Anterior cingulate cortex (tissue), 58 donors: ENCODE measurements at regions not wholly inside any gene's neighbourhood (a gene's known extent, or its start where the extent isn't known, plus 50 kb on each side); places are given as distances from the start of the nearest gene placed in this dataset.
"Not testable (repeated sequence)": the region's sequence is repeated elsewhere in the genome, so short reads cannot be mapped to it uniquely, and the experiment has no call there.

Experiments used
- DNase-seq, 58 donors: peaks; one replicate each; lab custom pipeline; 2025; lab: John Stamatoyannopoulos, UW

DNA sequence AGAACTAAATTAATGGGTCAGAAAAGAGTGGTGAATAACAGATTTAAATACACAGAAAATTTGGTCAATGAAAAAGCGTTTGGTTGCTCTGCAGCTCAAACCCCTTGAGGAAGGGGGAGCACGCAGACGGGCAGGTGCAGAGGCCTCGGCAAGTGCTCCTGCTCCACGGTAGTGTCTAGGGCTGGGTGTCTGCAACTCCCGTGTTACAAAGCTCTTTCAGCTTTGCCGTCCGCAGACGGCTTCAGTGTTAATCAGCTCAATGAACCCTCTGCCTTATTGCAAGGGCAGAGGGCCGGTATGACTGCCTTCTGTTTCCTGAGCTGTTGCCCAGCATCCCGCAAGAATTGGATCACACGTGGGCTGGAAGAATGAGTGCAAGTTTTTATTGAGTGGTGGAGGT is 125.7 kb upstream of the TRHDE start:
- DNase-seq = no peak

DNA sequence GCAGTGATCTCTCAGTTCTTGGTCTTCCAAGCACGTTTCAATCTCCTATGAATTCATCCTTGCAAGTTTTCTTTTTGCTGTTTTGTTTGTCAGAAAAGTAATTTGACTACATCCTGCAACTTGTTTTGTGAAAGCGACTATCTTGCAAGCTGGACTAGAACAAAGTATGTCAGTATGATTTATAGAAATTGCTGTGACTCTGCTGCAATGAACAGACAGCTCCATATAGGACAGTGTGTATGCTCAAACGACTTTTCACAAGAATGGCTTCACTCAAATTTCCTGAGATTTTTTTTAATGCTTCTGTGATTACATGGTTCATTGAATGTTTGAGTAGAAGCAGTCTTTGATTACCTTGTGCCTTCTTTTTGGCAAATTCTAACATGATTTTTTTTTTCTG is 123.5 kb upstream of the TRHDE start:
- no peak for DNase-seq

DNA sequence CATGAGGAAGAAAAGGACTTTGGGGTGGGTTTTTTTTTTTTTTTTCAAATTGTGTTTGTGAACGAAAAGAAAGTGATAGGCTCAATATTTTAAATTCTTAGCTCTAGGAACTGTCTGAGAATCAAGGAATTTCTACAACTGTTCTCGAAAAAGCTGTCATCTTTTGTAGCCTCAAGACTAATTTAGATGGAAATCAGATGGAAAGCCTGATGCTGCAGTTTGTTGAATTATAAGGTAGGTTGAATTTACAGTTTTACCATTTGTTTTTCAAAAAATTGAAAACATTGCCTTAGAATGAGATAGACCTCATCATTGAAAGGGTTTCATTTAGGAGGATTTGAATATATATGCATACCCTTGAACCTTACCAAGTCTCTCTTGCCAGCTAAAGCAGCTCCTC is 109.3 kb upstream of the TRHDE start:
- DNase-seq = no peak

DNA sequence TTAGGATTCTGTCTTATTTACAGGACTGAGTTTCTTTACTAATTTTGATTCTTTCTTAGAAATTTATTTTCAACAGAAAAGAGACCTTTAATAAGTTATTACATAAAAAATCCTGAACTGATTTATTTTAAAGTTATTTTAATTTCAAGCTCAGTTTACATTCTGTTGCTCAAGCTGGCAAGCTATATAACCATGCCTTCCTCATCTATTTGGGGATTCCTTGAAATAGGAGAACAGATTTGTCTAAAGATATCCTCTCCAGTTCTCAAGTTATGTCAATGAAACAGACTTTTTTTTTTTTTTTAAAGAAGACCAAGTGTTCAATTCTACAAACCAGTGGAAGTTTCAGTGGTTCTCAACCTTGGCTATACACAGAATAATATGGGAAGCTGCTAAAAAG is 103.3 kb upstream of the TRHDE start:
- no peak for DNase-seq

DNA sequence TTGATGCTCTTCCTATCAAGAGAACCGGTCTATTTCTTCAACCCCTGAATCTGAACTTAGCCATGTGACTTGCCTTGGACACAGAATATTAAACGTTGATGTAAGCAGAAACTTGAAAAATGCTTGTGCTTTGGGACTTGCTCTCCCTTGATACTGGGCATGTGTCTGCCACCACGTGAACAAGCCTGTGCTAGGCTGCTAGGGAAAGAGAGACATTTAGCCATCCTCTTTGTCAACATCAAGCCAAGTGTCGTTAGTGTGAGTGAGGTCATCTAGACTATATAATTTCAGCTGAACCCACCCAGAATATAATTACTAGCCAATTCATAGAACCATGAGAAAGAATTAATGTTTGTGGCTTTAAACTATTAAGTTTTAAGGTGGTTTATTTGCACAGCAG is 98.2 kb upstream of the TRHDE start:
- DNase-seq = no peak

DNA sequence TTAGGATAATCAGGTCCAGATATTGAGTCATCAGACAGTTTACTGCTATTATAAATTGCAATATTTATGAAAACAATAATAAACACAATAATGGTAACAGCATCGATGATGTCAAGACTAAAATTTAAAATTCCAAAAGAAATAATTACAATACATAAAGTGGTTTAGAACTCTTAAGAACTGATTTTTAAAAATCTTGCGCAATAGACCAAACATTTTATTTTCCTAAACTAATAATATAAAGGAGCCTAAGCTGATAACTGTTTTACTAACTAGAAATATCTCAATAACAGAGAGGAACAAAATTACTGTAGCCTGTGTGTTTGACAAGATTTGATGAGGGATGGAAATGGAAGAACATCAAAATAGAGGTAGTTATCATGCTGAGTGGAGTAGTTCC is 93.9 kb upstream of the TRHDE start:
- DNase-seq = no peak

DNA sequence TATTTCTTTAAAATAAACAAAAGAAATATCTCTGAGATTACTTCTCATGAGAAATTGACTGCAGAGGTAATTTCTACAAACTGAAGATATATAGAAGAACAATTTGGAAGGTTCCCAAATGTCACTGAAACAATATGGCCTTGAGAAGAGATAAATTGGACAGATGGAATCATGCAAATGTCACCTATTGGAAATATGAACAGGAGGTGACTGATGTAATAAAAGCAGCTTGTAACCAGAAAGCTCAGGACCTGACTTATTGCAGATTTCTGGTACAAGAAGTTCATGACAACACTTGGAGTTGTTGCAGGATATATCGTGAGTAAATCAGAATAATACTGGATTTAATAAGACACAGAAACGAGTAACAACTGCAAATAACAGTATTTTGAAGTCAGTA is 93.3 kb upstream of the TRHDE start:
- DNase-seq = no peak

DNA sequence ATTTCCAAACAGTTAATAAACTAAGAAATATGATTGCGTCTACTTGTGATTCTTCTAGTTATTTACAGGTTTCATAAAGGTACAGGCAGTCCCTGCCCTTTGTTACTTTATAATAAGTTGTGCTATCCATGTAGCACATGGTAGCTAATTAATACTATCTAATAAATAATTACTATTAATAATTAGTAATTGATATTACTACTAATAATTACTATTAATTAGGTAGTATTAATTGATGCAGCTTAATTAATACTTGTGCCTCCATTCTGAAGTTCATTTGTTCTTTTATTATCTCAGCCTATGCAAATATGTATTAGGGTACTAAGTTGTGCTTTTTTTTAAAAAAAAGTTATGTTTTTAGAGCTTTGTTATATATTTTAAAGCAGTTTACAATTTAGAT is 92.3 kb upstream of the TRHDE start:
- DNase-seq = no peak

DNA sequence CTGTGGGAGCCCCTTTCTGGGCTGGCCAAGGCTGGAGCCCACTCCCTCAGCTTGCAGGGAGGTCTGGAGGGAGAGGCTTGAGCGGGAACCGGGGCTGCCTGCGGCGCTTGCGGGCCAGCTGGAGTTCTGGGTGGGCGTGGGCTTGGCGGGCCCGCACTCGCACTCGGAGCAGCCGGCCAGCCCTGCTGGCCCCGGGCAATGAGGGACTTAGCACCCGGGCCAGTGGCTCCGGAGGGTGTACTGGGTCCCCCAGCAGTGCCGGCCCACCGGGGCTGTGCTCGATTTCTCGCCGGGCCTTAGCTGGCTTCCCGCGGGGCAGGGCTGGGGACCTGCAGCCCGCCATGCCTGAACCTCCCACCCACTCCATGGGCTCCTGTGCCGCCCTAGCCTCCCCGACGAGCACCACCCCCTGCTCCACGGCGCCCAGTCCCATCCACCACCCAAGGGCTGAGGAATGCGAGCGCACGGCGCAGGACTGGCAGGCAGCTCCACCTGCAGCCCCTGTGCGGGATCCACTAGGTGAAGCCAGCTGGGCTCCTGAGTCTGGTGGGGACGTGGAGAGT is 87.1 kb upstream of the TRHDE start:
- not testable (repeated sequence) for DNase-seq

DNA sequence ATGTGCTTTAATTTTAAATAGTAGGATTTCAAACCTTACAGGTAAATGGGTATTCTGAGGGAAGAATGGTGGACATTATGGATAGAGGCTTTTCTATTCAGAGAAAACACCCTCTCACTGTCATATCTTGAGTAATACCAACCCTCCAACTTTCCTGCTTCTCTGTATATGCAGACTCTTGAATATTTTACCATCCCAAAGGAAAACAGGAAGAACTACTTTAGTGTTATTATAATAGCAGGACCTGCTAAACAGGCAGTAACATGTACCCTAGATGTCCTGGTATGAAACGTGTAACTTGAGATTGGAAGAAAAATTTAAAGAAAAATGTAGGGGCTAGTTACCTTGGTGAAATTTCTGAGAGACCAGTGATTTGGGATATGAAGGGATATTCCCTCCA is 82.9 kb upstream of the TRHDE start:
- no peak for DNase-seq

DNA sequence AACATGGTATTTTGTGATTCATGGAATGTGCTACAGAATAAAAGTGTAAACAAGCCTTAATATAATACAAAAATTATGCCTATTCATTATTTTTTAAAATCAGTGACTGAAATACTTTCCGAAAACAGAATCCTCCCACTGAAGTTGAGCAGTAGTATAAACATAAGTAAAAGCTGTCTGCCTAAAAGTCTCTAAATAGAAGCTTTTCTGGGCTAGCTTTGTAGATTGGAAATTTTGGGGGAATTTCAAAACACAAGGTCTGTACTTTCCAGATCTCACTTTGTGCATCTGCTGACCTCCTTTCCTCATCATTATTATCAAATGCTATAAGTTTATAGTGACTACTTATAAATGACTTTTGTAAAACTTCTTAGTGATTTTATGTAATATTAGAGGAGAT is 80.4 kb upstream of the TRHDE start:
- no peak for DNase-seq

DNA sequence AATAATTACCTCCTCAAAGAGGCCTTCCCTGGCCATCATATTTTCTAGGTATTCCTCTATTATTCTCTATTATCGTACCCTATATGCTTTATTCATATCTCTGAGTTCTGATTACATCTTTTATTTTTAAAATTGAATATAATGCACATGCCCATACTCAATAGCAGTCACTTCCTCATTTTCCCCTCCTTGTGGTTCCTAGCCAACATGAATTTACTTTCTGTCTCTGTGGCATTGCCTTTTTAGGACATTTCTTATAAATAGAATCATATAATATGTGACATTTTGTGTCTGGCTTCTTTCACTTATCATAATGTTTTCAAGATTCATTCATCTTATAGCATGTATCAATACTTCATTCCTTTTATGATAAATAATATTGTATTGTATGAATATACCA is 74.4 kb upstream of the TRHDE start:
- no peak for DNase-seq

DNA sequence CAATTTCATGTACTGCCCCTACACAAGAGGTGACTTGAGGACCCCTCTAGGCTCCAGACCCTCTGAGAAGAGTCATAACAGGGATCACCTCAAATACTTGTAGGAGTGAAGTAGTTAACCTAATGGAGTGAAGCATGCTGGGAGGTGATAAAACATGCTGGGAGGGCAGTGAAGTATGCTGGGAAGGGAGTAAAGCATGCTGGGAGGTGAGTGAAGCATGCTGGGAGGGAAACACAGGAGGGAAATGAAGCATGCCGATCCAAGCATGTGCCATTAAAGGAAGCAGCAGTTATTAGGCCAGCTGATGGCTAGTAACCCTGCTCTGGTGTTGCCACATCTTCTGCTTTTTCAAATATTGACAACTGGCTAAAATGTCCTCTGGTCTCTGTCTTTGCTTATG is 70.7 kb upstream of the TRHDE start:
- no peak for DNase-seq

DNA sequence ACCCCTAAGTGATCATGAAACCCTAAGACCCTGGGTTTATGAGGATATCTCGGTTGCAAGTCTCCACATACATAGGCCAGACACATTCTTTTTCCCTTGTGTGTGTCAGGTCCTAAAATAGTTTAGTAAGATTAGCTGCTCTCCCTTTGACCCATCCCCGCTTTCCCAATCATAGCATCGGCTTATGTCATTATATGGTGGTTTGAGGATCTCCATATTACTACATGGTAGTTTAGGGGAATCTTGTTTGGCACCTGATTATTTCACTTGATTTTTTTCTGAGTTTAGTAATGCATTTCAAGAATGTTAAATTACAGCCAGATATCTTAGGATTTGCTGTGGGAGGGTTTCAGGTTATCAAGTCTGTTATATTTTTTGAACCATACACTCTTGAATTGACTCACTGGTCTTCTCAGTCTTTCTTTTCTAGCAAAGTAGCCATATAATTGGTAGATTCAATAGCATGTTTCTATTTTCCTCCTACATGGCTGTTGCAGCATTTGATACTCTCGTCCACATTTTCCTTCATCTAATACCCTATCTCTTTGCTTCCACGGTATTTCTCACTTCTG is 68.3 kb upstream of the TRHDE start:
- no peak for DNase-seq

DNA sequence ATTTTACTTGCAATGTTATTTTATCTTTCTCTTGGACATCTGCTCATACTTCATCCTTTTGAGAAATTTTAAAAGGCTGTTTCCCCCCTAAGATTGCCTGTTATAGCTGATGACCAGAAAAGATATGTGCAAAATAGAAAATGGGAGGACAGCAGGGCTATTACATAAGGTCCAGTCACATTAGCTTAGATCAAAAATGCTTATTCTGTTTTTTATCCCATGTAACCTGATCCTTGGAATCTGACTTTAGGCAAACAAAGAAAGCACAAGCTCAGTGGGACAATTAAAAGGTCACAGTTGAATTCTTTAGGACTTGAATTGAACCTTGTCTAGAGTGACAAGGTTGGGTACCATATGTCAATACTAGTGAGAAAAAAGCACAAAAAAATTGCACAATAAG is 65.1 kb upstream of the TRHDE start:
- DNase-seq = no peak

DNA sequence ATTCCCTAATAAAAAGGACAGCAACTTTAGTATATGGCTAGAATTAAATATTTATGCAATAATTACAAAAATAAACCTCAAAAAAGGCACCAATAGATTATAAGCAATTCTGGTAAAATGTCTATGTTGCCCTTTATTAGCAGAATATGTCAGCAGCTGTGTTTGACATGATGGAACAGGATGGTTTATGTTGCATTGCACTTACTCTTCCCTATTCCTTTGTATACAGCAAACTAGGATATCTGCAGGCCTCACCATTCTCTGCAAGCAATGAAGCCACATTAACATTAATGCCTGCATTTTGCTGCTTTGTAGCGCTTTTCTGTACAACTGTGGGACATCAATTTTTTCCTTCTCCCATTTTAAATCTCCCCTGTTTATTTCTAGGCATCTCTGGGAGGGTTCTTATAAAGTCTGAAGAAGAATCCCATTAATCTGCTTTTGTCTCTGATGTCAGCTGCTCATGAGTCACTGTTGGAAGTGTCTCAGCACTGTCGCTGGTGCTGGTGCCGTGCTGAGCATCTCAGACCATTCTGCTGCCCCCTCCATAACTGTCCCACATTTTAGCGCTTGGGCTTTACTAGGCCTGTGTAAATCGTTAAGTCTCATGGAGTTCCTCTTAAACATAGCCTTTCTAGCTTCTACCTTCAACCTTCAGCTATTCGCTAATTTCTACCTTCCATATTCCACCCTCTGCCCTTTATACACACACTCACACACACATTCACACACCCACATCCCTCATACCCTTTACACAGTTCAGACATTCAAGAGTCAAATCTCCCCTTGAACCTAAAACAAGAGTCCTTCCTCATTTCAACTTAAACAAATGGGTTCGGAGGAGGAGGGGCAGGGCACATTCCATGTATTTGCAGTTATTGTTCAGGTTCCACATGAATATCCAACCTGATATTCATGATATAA is 64.4 kb upstream of the TRHDE start:
- peak in 10 of 58 donors; percentile 1 to 53 (median 8) for DNase-seq

DNA sequence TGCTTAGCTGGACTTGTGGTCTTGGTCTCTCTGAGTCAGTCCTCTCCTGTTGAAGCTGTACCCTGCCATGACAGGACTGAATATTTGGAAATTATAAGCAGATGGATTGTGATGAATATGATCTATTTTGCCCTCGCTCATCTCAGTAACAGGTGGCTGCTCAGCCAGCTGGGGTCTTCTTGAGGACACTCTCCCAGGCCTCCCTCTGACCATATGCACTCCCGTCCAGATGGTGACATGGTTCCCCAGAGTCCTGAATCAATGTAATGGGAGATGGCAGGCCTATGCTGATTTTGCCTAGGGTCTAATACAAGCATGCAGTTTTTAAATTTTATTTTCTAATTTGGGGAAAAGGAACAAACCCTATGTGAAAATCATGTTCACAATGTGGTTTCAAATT is 63.1 kb upstream of the TRHDE start:
- no peak for DNase-seq

DNA sequence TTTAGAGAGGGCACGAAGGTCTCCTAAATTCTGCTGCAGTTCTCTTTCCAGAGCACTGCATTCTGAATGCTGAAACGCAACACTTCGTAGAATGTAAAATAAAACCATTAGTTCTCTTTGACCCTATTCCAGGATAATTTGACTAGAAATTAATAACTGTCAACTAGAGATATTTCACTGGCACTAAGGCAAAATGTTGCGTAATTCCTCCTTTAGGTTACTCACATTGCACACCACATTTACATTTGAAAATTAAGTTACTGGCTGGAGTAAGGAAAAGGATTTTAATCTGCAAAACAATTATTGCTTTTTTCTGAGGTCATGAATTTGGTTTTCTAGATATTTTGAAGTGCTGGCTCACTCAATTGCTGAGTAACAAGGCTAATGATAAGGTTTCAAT is 58.0 kb upstream of the TRHDE start:
- DNase-seq = no peak

DNA sequence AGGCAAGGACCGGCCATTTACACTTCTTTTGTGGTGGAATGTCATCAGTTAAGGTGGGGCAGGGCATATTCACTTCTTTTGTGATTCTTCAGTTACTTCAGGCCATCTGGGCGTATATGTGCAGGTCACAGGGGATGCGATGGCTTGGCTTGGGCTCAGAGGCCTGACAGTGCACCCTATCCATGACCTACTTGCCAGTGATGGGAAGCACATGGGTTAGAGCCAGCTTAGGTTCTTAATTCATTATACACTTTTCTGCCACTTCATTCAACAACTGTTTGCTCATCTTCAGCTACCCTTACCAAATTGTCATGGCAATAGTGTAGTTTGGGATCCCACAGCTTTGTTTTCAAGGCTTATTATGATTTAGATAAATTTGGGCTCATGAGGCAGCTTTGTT is 56.9 kb upstream of the TRHDE start:
- not testable (repeated sequence) for DNase-seq

DNA sequence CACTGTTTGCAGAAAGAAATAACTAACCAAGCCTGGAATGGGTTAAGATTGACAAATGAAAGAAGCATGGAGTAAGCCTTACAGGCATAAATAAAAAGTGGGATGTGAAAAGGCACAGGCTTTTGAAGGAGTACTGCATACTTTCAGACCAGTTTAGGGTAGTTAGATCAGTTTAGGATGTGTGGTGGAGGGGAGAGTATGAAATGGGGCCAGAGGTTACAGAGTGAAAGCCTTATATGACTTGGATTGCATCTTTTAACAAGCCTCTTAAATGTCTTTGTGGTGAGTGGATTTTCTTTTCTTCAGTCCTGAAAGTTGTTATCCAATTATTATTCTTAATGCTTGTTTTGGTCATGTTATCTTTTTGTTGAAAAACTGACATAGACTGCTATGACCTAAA is 52.2 kb upstream of the TRHDE start:
- DNase-seq = no peak
